ENCODE measurements at regions not wholly inside any gene's neighbourhood (a gene's known extent, or its start where the extent isn't known, plus 50 kb on each side); places are given as distances from the start of the nearest gene placed in this dataset.

DNA sequence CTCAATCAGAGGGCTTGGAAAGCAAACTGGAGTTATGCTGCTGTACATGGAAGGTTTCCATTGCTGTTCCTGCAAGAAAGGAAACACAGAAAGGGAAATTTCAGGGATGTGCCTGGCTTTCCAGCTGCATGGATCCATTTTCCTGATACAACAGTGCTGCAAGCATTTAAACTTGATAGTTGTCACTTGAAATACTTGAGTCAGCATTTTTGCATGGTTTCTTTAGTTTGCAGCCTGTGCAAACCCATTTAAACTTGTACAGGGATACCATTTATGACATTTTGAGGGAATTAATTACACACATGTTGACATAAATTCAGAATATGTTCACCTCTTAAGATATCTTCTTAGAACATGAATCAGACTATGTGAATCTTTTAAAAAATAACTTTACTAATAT is 131.1 kb upstream of the RASGEF1B start:
- Histone ChIP-seq H3K27ac (no peak overlapping the region), H3K36me3 (no peaks in the 10 kb centered on the region), H3K27me3 (no peaks in the 10 kb centered on the region), H3K4me3 (no peak overlapping the region), H3K9me3 (no peaks in the 10 kb centered on the region), H3K4me1 (peaks cover 5 to 13% (median 12%) of the 10 kb centered on the region in 3 donors)
- TF ChIP-seq POLR2A (IDR thresholded peaks at IDR 0.05), result no peak
- TF ChIP-seq, protein P1, sequence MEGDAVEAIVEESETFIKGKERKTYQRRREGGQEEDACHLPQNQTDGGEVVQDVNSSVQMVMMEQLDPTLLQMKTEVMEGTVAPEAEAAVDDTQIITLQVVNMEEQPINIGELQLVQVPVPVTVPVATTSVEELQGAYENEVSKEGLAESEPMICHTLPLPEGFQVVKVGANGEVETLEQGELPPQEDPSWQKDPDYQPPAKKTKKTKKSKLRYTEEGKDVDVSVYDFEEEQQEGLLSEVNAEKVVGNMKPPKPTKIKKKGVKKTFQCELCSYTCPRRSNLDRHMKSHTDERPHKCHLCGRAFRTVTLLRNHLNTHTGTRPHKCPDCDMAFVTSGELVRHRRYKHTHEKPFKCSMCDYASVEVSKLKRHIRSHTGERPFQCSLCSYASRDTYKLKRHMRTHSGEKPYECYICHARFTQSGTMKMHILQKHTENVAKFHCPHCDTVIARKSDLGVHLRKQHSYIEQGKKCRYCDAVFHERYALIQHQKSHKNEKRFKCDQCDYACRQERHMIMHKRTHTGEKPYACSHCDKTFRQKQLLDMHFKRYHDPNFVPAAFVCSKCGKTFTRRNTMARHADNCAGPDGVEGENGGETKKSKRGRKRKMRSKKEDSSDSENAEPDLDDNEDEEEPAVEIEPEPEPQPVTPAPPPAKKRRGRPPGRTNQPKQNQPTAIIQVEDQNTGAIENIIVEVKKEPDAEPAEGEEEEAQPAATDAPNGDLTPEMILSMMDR (IDR thresholded peaks at IDR 0.05), result no peak
- no peak for DNase-seq
- intact Hi-C loops (cut with DNase I), result no loop called here

DNA sequence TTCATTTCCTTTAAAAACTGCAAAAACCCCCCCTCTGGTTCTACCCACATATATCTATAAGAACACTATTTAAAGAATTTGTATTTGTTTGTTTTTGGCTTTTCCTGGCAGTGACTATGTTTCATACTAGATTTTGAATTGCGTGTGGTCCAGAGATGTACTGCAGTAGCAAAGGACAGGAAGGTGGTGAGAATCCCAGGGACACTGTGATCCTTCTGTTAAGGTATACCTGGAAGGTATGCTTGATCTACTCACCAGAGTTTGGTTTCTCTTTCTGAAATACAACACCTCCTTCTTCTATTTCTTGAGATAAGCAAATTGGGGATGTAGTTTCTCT is 129.6 kb upstream of the RASGEF1B start:
- TF ChIP-seq POLR2A (IDR thresholded peaks at IDR 0.05), result no peak
- TF ChIP-seq, protein P1 (IDR thresholded peaks at IDR 0.05), result no peak
- intact Hi-C loops (cut with DNase I), result no loop called here

DNA sequence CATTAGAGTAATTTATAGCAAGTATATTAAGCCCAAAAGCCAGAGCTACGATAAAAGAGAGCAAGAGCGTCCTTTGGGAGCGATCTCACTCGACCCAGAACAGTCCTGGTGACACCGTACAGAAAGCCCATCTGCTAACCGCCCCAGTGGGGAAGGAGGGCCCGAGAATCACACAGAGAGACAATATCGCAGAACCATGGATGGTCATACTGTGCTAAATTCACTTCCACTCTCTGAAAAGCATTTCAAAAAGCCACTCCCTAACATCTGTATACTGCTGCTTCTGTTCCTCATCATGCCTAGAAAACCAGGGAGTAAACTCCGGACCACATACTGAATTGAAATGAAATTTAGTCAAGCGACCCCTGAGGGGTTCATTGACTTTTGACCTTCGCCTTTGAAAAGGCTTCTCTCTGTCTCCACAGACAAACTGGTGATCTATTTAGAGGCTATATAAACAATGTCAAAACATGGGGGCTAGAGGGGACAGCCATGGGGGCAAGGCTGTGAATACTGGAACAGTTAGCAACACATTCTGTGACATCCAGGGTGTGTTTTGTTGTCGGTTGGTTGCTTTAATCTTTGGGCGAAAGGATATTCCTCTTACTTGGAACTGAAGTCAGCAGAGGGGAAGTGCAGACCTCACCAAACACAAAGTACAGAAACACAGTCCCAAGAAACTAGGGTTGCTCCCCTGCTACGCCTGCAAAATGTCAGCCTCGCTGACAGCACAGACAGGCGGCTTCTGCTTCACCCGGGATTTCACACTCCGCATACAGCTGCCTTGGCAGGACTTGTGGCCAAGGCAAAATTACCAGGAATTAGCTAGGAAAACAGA is 129.0 kb upstream of the RASGEF1B start:
- Histone ChIP-seq H3K9me3 (no peaks in the 10 kb centered on the region), H3K27ac (peak overlapping the region in 1 of 4 donors; percentile 44)
- DNase-seq, result no peak

More for the DNA sequence above, 129.6 kb upstream of the RASGEF1B start:
- H3K9me3 ChIP-seq, result no peaks in the 10 kb centered on the region
- no peak overlapping the region for H3K4me3 ChIP-seq
- 67 to 100% methylated on average over 1 of the region's 1 CpG for WGBS, 2 donors
- H3K27ac ChIP-seq, result no peak overlapping the region
- DNase-seq, result no peak
- H3K27me3 ChIP-seq, result no peaks in the 10 kb centered on the region
- H3K36me3 ChIP-seq, result no peaks in the 10 kb centered on the region
- peaks cover 0 to 8% (median under 1%) of the 10 kb centered on the region in 3 donors for H3K4me1 ChIP-seq

DNA sequence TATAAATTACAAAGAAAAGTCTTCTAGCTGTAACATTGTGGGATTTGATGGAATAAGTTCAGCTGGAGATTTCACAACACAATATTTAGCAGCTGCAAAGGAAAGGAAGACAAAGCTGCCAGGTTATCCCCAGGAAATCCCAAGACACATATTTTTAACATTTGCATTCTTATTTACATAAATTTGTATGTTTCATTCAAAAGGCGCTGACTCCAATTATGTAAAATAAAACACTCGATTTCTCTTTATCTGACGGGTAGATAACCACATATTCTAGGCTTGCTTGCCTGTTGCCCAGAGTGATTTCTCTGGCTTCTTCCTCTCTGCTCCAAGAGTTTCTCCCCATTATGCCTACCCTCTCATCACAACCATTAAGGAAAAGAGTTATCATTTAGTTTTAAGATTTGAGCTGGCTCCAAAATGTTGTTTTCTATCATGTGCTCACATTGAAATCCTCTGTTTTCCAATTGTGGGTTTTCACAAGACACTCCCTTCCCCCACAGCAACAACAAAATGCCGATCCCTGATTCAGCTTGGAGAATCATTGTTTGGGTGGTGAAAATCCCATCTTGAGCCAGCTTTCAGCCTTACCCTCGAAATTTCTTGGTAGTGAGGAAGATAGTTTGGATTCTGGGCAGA is 128.2 kb upstream of the RASGEF1B start:
- 56 to 78% methylated on average over 5 of the region's 5 CpGs for WGBS, 2 donors
- no peaks in the 10 kb centered on the region for H3K9me3 ChIP-seq
- intact Hi-C loops (cut with DNase I), result no loop called here

More for the DNA sequence above, 129.0 kb upstream of the RASGEF1B start:
- Histone ChIP-seq H3K4me3 (no peak overlapping the region), H3K27me3 (no peaks in the 10 kb centered on the region), H3K36me3 (no peaks in the 10 kb centered on the region), H3K4me1 (peaks cover 0 to 8% (median 0%) of the 10 kb centered on the region in 3 donors)
- WGBS, 2 donors, result 68 to 77% methylated on average over 14 to 18 of the region's 18 CpGs
- TF ChIP-seq, protein P1 (IDR thresholded peaks at IDR 0.05), result no peak
- TF ChIP-seq POLR2A (IDR thresholded peaks at IDR 0.05), result no peak
- intact Hi-C loops (cut with DNase I), result no loop called here

More for the DNA sequence above, 128.2 kb upstream of the RASGEF1B start:
- no peaks in the 10 kb centered on the region for H3K36me3 ChIP-seq
- H3K4me1 ChIP-seq, result peaks cover 0 to 8% (median 0%) of the 10 kb centered on the region in 3 donors
- DNase-seq, result no peak
- H3K4me3 ChIP-seq, result no peak overlapping the region
- TF ChIP-seq POLR2A (IDR thresholded peaks at IDR 0.05), result no peak
- TF ChIP-seq, protein P1 (IDR thresholded peaks at IDR 0.05), result no peak
- no peak overlapping the region for H3K27ac ChIP-seq
- H3K27me3 ChIP-seq, result no peaks in the 10 kb centered on the region

Data from esophagus squamous epithelium (tissue), 5 donors.